ENCODE measurements at regions not wholly inside any gene's neighbourhood (a gene's known extent, or its start where the extent isn't known, plus 50 kb on each side); places are given as distances from the start of the nearest gene placed in this dataset.

DNA sequence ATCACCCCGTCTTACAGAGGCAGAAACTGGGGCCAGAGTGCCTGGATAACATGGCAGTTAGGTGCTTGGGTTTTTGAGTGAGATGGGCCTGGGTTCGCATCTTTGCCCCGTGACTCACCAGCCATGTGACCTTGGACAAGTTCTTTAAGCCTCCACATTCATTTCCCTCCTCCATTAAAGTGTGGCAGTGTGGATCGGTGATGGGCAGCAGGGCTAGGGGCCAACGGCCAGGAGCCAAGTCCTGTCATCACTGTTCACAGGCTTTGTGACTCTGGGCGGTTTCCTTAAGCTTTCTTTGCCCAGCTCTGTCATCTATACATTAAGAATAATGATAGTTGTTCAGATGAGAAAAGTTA lies 85.5 kb upstream of the PMEPA1 start:
- intact Hi-C loops (cut with DNase I), result no loop called here
- H3K27ac ChIP-seq, result no peak overlapping the region
- no peak for TF ChIP-seq POLR2A (IDR thresholded peaks at IDR 0.05)
- TF ChIP-seq, protein P1, sequence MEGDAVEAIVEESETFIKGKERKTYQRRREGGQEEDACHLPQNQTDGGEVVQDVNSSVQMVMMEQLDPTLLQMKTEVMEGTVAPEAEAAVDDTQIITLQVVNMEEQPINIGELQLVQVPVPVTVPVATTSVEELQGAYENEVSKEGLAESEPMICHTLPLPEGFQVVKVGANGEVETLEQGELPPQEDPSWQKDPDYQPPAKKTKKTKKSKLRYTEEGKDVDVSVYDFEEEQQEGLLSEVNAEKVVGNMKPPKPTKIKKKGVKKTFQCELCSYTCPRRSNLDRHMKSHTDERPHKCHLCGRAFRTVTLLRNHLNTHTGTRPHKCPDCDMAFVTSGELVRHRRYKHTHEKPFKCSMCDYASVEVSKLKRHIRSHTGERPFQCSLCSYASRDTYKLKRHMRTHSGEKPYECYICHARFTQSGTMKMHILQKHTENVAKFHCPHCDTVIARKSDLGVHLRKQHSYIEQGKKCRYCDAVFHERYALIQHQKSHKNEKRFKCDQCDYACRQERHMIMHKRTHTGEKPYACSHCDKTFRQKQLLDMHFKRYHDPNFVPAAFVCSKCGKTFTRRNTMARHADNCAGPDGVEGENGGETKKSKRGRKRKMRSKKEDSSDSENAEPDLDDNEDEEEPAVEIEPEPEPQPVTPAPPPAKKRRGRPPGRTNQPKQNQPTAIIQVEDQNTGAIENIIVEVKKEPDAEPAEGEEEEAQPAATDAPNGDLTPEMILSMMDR (IDR thresholded peaks at IDR 0.05), result no peak
- H3K4me3 ChIP-seq, result no peak overlapping the region
- peaks cover 0 to 2% (median 0%) of the 10 kb centered on the region in 4 donors for H3K27me3 ChIP-seq
- WGBS, 2 donors, result 58 to 67% methylated on average over 6 of the region's 6 CpGs
- DNase-seq, result no peak
- H3K36me3 ChIP-seq, result no peaks in the 10 kb centered on the region
- no peaks in the 10 kb centered on the region for H3K4me1 ChIP-seq
- no peaks in the 10 kb centered on the region for H3K9me3 ChIP-seq

DNA sequence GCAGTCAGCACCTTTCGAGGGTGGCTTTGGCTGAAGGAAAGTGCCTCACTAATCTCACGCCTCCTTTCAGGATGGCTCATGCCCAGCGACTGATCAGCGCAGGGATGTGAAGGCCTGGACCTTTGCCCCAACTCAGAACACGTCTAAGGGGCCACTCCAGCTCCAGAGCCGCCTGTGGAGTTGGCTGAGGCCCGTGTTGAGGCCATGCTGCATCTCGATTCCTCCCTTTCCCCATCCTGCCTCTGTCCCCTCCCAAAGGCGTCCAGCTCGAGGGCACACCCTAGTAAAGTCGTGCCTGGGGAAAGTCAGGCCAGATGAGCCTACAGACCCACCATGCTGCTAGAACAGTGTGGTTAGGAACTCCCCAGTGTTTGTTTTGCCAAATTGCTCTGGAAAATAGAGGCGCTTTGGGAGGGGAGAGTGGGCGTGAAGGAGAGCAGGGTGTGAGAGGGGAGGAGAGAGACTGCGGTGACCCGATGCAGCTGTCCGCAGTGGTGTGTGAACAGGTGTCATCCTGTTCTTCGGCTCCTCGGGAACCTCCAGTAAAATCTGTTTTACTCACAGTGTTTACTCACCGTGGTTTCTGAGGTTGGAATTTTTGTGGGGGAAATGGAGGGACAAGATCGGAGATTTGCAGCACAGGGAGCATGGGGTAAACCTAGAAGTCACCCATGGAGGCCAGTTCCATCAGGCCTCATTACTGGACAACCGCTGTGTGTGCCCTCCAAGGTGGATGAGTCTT lies 85.0 kb upstream of the PMEPA1 start:
- TF ChIP-seq, protein P1 (IDR thresholded peaks at IDR 0.05), result no peak
- no peak for TF ChIP-seq POLR2A (IDR thresholded peaks at IDR 0.05)
- Histone ChIP-seq H3K4me1 (no peaks in the 10 kb centered on the region), H3K4me3 (no peak overlapping the region), H3K27ac (no peak overlapping the region), H3K27me3 (peaks cover 0 to 2% (median 0%) of the 10 kb centered on the region in 4 donors), H3K36me3 (no peaks in the 10 kb centered on the region), H3K9me3 (no peaks in the 10 kb centered on the region)
- 77 to 82% methylated on average over 13 to 21 of the region's 21 CpGs for WGBS, 2 donors
- DNase-seq, result no peak
- intact Hi-C loops (cut with DNase I), result no loop called here

DNA sequence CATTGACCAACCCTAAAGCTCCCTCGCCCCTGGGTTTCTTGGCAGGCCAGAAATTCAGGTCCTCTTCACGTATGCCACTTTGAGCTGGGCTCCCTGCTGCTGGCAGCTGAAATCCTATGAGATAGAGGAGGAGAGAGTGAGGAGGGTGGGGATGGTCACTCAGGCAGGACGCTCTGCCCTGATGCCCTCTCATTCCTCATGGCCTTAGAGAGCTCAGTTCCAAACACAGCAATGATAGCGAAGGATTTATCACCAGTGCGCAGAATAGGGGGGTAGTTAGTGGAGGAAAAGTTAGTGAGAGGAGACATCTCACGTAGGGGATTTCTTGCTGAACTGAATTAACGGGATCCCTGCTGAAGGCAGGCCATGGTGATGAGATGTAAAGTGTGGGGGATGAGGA lies 84.2 kb upstream of the PMEPA1 start:
- Histone ChIP-seq H3K9me3 (no peaks in the 10 kb centered on the region), H3K4me3 (no peak overlapping the region), H3K4me1 (no peaks in the 10 kb centered on the region), H3K27ac (no peak overlapping the region), H3K36me3 (no peaks in the 10 kb centered on the region), H3K27me3 (peaks cover 0 to 2% (median 0%) of the 10 kb centered on the region in 4 donors)
- intact Hi-C loops (cut with DNase I), result no loop called here
- WGBS, 2 donors, result 85 to 87% methylated on average over 4 to 7 of the region's 7 CpGs
- DNase-seq, result no peak
- TF ChIP-seq, protein P1 (IDR thresholded peaks at IDR 0.05), result no peak
- TF ChIP-seq POLR2A (IDR thresholded peaks at IDR 0.05), result no peak

DNA sequence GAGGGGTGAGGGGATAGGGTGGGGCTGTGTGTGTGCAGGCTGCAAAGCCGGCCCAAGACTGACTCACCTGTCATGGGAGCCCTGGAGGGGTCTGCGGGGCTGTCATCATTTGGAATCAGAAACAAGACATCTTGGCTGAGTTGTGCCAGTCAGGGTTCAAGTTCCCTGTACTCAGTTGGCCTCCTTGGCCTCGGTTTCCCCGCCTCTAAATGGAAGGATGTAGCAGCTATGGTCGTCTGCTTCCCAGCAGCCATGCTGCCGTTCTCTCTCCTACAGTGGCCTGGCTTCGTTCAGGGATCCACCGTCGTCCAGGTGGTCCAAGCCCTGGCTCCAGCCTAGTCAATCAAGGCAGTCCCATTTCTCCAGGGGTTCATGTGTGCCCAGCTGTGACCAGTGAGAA lies 83.6 kb upstream of the PMEPA1 start:
- WGBS, 2 donors, result 69 to 87% methylated on average over 4 to 8 of the region's 9 CpGs
- H3K36me3 ChIP-seq, result no peaks in the 10 kb centered on the region
- intact Hi-C loops (cut with DNase I), result no loop called here
- no peak for DNase-seq
- H3K4me3 ChIP-seq, result no peak overlapping the region
- H3K4me1 ChIP-seq, result no peaks in the 10 kb centered on the region
- no peak overlapping the region for H3K27ac ChIP-seq
- TF ChIP-seq, protein P1 (IDR thresholded peaks at IDR 0.05), result no peak
- TF ChIP-seq POLR2A (IDR thresholded peaks at IDR 0.05), result no peak
- H3K27me3 ChIP-seq, result peaks cover 0 to 2% (median 0%) of the 10 kb centered on the region in 4 donors
- no peaks in the 10 kb centered on the region for H3K9me3 ChIP-seq

DNA sequence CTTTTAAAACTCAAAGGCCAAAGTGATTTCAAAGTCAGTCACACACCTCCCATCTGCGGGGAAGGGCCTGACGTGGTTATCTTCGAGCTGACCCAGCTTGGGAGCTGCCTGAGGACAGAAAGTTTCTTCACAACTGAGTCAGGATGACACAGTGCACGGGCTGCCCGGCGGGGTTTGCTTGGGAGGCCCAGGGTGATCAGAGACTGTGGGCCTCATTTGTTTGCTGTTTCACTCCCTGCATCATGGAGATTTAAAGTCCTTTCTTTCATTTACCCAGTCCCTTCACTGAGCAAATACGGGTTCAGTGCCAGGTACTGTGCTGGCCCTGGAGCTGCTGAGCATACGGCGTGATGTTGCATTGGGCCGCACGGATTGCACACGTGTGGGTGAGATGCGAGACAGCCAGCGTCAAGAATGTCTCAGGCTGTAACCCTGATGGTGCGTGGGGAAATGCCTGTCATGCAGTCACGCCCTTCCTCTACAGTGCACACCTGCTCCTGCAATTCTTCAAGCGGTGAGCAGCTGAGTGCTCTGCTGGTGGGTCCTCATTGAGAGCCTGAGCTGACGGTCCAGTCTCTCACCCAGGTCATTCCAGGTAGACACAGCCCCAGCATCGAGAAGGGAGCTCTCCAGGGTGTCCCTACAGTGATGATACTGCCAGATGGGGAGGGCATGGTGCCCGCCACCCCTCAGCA lies 82.7 kb upstream of the PMEPA1 start:
- H3K36me3 ChIP-seq, result no peaks in the 10 kb centered on the region
- no peak for DNase-seq
- 57 to 69% methylated on average over 9 to 14 of the region's 20 CpGs for WGBS, 2 donors

More for the DNA sequence above, 82.7 kb upstream of the PMEPA1 start:
- no peak overlapping the region for H3K27ac ChIP-seq
- no peak for TF ChIP-seq POLR2A (IDR thresholded peaks at IDR 0.05)
- TF ChIP-seq, protein P1 (IDR thresholded peaks at IDR 0.05), result no peak
- H3K4me1 ChIP-seq, result no peaks in the 10 kb centered on the region
- intact Hi-C loops (cut with DNase I), result no loop called here
- H3K27me3 ChIP-seq, result peaks cover 0 to 2% (median 0%) of the 10 kb centered on the region in 4 donors
- no peaks in the 10 kb centered on the region for H3K9me3 ChIP-seq
- H3K4me3 ChIP-seq, result no peak overlapping the region

Data from esophagus squamous epithelium (tissue), 5 donors.